A673 (cell line): ENCODE measurements at regions not wholly inside any gene's neighbourhood (a gene's known extent, or its start where the extent isn't known, plus 50 kb on each side); places are given as distances from the start of the nearest gene placed in this dataset.

Experiments
- BruUV-seq: library from RNA; stranded (reverse); fragments of 400-500 nt; replicated peaks from 2 replicates; lab custom pipeline; 2021; lab: Mats Ljungman, UMichigan
- CTCF ChIA-PET: fragments of 300-600 bp; sonication (Branson Sonifier 250); formaldehyde crosslinking; loops from one replicate; lab custom pipeline; 2022; ENCODE audit warnings: antibody characterized with exemption; lab: Charles Lee
- POLR2A ChIA-PET: fragments of 300-600 bp; sonication (Branson Sonifier 250); formaldehyde crosslinking; loops from one replicate; lab custom pipeline; 2022; ENCODE audit warnings: antibody characterized with exemption; ENCODE audit not compliant: low non-redundant PET; lab: Charles Lee
- DNase-seq: peaks from one replicate; pipeline ENCODE4 v3.0.0-alpha.2; 2015; ENCODE audit warnings: low spot score
- H3K27ac ChIP-seq: fragments of 200-600 bp; sonication (generic); 2 replicates; pipeline ENCODE4 v1.5.1; 2016; ENCODE audit warnings: mixed run types, low read depth, mild to moderate bottlenecking, mixed read lengths, antibody characterized with exemption, low read length; ENCODE audit not compliant: poor library complexity, severe bottlenecking
- H3K27me3 ChIP-seq: fragments of 200-600 bp; sonication (generic); replicated peaks from 2 replicates; pipeline ENCODE4 v1.6.1; 2017; ENCODE audit warnings: mixed run types, low read depth, mild to moderate bottlenecking, mixed read lengths, antibody characterized with exemption, low read length; ENCODE audit not compliant: insufficient read depth, poor library complexity
- H3K36me3 ChIP-seq: fragments of 200-600 bp; sonication (generic); 2 replicates; pipeline ENCODE4 v1.6.1; 2016; ENCODE audit warnings: mixed run types, mild to moderate bottlenecking, mixed read lengths, antibody characterized with exemption, low read length; ENCODE audit not compliant: insufficient read depth, poor library complexity, severe bottlenecking
- H3K4me1 ChIP-seq: fragments of 200-600 bp; sonication (generic); 2 replicates; pipeline ENCODE4 v1.6.1; 2017; ENCODE audit warnings: mixed run types, mild to moderate bottlenecking, mixed read lengths, antibody characterized with exemption, low read length; ENCODE audit not compliant: insufficient read depth, poor library complexity, severe bottlenecking
- H3K4me3 ChIP-seq: fragments of 200-600 bp; sonication (generic); 2 replicates; pipeline ENCODE4 v1.5.1; 2016; ENCODE audit warnings: low read depth, mixed run types, mild to moderate bottlenecking, mixed read lengths, low read length; ENCODE audit not compliant: poor library complexity, severe bottlenecking
- H3K9me3 ChIP-seq: fragments of 200-600 bp; sonication (generic); 2 replicates; pipeline ENCODE4 v1.6.1; 2016; ENCODE audit warnings: mixed run types, low read depth, mild to moderate bottlenecking, mixed read lengths, antibody characterized with exemption, low read length; ENCODE audit not compliant: poor library complexity, severe bottlenecking
- EZH2 ChIP-seq: fragments of 200-600 bp; sonication (generic); IDR thresholded peaks from 2 replicates; pipeline ENCODE4 v1.6.1; 2017; ENCODE audit warnings: borderline replicate concordance, low read depth, mild to moderate bottlenecking, mixed read lengths, antibody characterized with exemption, low read length; ENCODE audit not compliant: poor library complexity, severe bottlenecking
- intact Hi-C: fragments of 100-400 bp; cut with micrococcal nuclease; formaldehyde crosslinking; loops from one replicate; pipeline ENCODE4 v1.10.0; 2022; ENCODE audit not compliant: unreplicated experiment
- TF ChIP-seq, protein P1 (sequence below): fragments of 300-800, 200-600 bp; sonication (generic); conservative IDR thresholded peaks from 2 replicates; pipeline ENCODE4 v1.5.1; 2017; ENCODE audit warnings: low read depth, mild to moderate bottlenecking, antibody characterized with exemption, low read length, moderate library complexity, mixed read lengths

DNA sequence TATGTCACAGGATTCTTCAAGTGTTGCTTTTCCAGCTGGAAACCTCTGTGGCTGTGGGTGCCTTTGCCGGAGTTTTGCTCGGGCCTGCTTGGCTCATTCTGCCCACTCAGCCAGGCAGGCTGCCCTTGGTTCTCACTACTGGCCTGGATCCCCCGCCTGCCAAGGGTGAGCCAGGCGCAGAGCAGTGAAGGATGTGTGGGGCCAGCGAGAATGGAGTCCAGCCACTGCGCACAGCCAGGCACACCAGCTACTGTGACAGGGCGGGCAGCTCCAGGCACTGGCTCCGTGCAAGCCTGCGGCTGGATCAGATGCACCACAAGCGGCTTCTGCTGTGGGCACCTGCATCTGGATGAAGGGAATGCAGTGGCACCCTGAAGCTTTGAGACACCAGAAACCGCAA, 257.1 kb downstream of the RPRM start:
- intact Hi-C loops, result no loop called here

DNA sequence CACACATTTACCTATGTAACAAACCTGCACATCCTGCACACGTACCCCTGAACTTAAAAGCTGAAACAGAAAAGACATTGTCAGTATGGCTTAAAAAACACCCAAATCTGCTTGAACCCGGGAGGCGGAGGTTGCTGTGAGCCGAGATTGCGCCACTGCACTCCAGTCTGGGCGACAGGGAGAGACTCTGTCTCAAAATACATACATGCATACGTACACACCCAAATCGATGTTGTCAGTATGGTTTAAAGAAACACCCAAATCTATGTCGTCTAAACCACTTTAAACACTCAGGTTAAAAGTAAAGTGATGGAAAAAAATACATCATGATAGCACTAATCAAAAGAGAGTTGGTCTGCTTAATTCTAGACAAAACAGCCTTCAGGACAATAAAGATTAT, 257.5 kb downstream of the RPRM start:
- POLR2A ChIA-PET, result no interaction called here
- intact Hi-C loops, result no loop called here

More for the DNA sequence above, 257.1 kb downstream of the RPRM start:
- ChIA-PET POLR2A (no interaction called here), CTCF (no interaction called here)
- TF ChIP-seq EZH2, result no peak
- TF ChIP-seq, protein P1, sequence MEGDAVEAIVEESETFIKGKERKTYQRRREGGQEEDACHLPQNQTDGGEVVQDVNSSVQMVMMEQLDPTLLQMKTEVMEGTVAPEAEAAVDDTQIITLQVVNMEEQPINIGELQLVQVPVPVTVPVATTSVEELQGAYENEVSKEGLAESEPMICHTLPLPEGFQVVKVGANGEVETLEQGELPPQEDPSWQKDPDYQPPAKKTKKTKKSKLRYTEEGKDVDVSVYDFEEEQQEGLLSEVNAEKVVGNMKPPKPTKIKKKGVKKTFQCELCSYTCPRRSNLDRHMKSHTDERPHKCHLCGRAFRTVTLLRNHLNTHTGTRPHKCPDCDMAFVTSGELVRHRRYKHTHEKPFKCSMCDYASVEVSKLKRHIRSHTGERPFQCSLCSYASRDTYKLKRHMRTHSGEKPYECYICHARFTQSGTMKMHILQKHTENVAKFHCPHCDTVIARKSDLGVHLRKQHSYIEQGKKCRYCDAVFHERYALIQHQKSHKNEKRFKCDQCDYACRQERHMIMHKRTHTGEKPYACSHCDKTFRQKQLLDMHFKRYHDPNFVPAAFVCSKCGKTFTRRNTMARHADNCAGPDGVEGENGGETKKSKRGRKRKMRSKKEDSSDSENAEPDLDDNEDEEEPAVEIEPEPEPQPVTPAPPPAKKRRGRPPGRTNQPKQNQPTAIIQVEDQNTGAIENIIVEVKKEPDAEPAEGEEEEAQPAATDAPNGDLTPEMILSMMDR, result no peak
- Histone ChIP-seq H3K4me1 (no peaks in the 10 kb centered on the region), H3K36me3 (no peaks in the 10 kb centered on the region), H3K9me3 (no peaks in the 10 kb centered on the region), H3K4me3 (no peak overlapping the region), H3K27me3 (no peaks in the 10 kb centered on the region), H3K27ac (no peak overlapping the region)
- no peak for DNase-seq
- BruUV-seq, result no TSS peak

DNA sequence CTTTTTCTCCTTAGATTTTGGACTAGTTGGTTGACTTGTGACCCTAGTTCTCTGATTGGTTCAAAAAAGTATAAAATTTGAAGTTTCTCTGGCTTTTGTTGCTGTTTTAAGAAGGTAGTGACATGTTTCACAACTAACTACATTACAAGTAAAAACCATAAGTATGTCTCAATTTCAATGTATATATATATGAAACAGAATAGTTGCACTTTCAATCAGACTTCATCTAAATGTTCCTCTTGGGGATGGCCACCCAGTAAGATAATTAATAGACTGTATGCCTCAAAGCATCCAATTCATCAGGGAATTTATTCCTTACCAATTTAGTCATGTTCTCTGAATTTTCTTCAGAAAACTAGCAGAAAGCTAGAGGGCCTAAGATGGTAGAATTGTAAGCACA, 259.7 kb downstream of the RPRM start:
- H3K27ac ChIP-seq, result no peak overlapping the region
- intact Hi-C loops, result no loop called here
- BruUV-seq, result no TSS peak
- H3K27me3 ChIP-seq, result no peaks in the 10 kb centered on the region
- ChIA-PET POLR2A (no interaction called here), CTCF (no interaction called here)
- TF ChIP-seq, protein P1, result no peak
- no peak for TF ChIP-seq EZH2
- DNase-seq, result no peak
- no peaks in the 10 kb centered on the region for H3K4me1 ChIP-seq
- no peak overlapping the region for H3K4me3 ChIP-seq
- no peaks in the 10 kb centered on the region for H3K36me3 ChIP-seq
- no peaks in the 10 kb centered on the region for H3K9me3 ChIP-seq

More for the DNA sequence above, 257.5 kb downstream of the RPRM start:
- H3K27me3 ChIP-seq, result no peaks in the 10 kb centered on the region
- no peaks in the 10 kb centered on the region for H3K36me3 ChIP-seq
- CTCF ChIA-PET, result no interaction called here
- H3K4me3 ChIP-seq, result no peak overlapping the region
- no peak for DNase-seq
- TF ChIP-seq, protein P1, result no peak
- no peak for TF ChIP-seq EZH2
- no peaks in the 10 kb centered on the region for H3K9me3 ChIP-seq
- H3K4me1 ChIP-seq, result no peaks in the 10 kb centered on the region
- no peak overlapping the region for H3K27ac ChIP-seq
- BruUV-seq, result no TSS peak
